Mesodermal cell (in vitro differentiated cells): ENCODE measurements at regions not wholly inside any gene's neighbourhood (a gene's known extent, or its start where the extent isn't known, plus 50 kb on each side); places are given as distances from the start of the nearest gene placed in this dataset.

Experiments
- H3K27ac ChIP-seq: 2 replicates; pipeline ENCODE4 v1.7.0; 2013; ENCODE audit warnings: mild to moderate bottlenecking, low read depth, low read length, moderate library complexity; ENCODE audit not compliant: severe bottlenecking
- H3K36me3 ChIP-seq: 2 replicates; pipeline ENCODE4 v1.7.1; 2013; ENCODE audit warnings: mild to moderate bottlenecking, low read length, moderate library complexity; ENCODE audit not compliant: control insufficient read depth, insufficient read depth
- H3K4me1 ChIP-seq: one replicate; pipeline ENCODE4 v1.7.1; 2013; ENCODE audit warnings: mild to moderate bottlenecking, low read length; ENCODE audit not compliant: insufficient read depth, control insufficient read depth, poor library complexity, severe bottlenecking
- H3K4me3 ChIP-seq: 2 replicates; pipeline ENCODE4 v1.7.0; 2013; ENCODE audit warnings: low read length, control low read depth, mild to moderate bottlenecking; ENCODE audit not compliant: insufficient read depth, poor library complexity, severe bottlenecking; ENCODE audit errors: extremely low read depth
- H3K9me3 ChIP-seq: 2 replicates; pipeline ENCODE4 v1.7.1; 2013; ENCODE audit warnings: mild to moderate bottlenecking, low read length, moderate library complexity; ENCODE audit not compliant: control insufficient read depth
- WGBS, 2 experiments: methylation state at CpG; one replicate each; pipeline ENCODE4 v1.1.5; 2013; ENCODE audit warnings: missing lambda C conversion rate in 2 of 2; ENCODE audit not compliant: insufficient coverage in 2 of 2; 5-methylcytosine and 5-hydroxymethylcytosine counted together

DNA sequence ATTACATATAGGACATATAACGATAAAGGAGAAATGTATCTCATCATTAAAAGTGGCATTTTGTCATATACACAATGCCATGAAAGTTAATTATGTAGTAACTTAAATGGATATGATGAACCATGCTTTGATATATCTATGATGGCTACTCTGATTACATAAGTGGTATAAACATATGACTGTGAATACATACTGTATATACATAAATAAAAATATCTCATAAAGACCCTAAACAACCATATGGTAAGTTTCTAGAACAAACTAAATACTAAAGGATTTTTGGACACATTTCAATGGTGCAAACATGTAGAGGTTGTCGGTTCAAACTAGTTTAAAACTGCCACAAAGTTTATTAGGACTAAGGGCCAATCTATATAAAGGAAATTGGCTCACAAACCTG is 849.6 kb upstream of the INTU start:
- Histone ChIP-seq H3K4me3 (no peak overlapping the region), H3K9me3 (no peaks in the 10 kb centered on the region), H3K27ac (no peak overlapping the region), H3K4me1 (no peaks in the 10 kb centered on the region), H3K36me3 (no peaks in the 10 kb centered on the region)
- WGBS, 2 experiments = no CpG with 5 or more reads among the region's 2 CpGs

DNA sequence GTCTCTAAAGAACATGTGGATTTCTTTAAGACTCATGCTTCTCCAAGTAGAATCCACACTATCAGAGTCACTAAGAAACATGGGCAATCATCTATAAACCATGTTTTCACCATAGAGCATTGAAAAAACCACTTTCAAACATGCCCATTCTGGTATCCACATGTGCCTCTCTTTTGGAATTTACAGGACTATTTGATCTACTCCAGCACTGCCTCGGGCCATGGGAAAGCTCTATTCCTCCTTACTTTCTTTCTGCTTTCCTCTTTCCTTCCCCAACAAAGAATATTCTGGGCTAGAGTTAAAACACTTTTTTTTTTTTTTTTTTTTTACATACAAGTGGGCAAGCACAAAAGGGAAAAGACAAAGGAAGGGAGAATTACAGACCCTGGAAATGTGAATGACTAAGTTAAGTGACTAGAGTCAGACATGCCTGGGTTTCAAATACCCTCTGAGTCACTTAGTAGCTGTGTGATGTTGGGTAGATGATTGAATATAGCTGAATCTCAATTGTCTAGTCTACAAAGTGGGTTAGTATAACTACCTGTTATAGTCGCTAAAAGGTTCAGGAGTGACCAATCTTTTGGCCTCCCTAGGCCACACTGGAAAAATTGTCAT is 847.7 kb upstream of the INTU start:
- Histone ChIP-seq H3K4me3 (no peak overlapping the region), H3K9me3 (no peaks in the 10 kb centered on the region), H3K36me3 (no peaks in the 10 kb centered on the region), H3K27ac (peak overlapping the region; percentile 43), H3K4me1 (no peaks in the 10 kb centered on the region)
- WGBS, 2 experiments = 75% methylated on average over 1 of the region's 2 CpGs; no CpG with 5 or more reads in 1 of the 2 experiments

DNA sequence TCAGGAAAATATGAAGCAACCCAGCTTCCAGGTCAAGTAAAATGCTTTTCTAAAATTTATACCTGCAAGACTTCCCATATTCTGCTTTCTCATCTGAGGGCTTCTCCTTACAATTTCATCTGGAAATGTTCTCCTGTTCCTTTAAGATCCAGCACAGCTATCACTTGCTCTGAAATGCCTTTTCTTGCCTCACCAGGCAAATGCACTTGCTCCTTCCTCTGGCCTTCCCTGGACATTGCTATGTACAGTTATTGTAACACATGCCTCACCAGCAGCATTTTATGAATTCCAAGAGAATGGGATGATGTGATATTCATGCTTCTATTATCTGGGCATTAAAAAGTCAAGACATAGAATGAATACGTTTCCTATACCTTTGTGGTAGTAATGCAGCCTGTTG is 842.1 kb upstream of the INTU start:
- H3K4me3 ChIP-seq = no peak overlapping the region
- 80% methylated on average over 1 of the region's 1 CpG; no CpG with 5 or more reads in 1 of the 2 experiments for WGBS, 2 experiments
- H3K36me3 ChIP-seq = no peaks in the 10 kb centered on the region
- H3K9me3 ChIP-seq = no peaks in the 10 kb centered on the region
- H3K27ac ChIP-seq = no peak overlapping the region
- H3K4me1 ChIP-seq = peaks cover 8% of the 10 kb centered on the region

DNA sequence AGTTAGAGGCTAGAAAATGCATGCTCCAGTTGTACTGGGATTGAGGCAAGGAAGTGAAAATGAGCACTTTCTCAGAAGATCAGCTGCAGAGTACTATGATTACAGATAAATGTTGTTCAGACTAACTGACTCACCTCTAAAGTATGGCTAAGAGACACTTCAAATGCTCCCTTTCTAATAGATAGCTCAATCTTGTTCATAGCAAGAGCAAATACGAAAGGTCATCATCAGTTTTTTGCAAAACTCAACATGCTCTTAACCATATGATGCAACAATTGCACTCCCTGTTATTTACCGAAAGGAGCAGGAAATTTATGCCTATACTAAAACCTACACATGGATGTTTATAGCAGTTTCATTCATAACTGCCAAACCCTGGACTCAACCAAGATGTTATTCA is 838.4 kb upstream of the INTU start:
- Histone ChIP-seq H3K9me3 (no peaks in the 10 kb centered on the region), H3K4me1 (peaks cover 8% of the 10 kb centered on the region), H3K27ac (no peak overlapping the region), H3K36me3 (no peaks in the 10 kb centered on the region), H3K4me3 (no peak overlapping the region)
- 80 to 88% methylated on average over 1 of the region's 2 CpGs for WGBS, 2 experiments

DNA sequence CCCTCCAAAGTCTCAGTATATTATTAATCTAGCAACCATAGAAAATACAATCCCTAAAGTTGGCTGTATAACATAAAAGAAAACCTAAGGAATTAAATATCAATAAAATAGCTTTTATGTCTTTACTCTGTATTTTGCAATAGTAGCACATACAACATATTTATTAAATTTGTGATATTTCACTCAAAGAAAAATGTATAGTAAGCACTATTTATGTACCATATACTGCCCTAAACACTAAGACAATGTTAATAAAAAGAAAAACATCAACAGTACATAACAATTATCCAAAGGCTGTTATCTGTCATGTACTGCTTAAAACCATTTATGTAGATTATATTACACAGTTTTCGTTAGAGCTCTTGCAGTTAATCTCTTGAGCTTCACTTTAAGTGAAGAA is 834.5 kb upstream of the INTU start:
- WGBS, 2 experiments = no CpG with 5 or more reads among the region's 1 CpG

DNA sequence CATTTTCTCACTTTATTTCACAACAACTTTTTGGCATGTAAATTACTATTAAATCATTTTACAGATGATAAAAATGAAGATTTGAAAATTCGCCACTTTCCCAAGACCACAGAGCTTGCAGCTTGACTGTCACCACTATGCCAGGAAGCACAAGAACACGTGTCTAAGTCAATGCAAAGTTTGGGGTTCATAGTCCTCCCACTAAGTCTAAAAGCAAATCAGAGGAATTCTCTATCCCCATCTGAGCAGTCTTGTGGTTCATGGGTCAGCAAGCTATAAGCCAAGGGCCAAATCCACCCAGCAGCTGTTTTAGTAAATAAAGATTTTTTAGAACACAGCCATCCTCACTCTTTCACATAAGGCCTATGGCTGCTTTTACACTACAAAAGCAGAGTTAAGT is 833.3 kb upstream of the INTU start:
- Histone ChIP-seq H3K36me3 (no peaks in the 10 kb centered on the region), H3K4me1 (peaks cover 7% of the 10 kb centered on the region), H3K27ac (no peak overlapping the region), H3K4me3 (no peak overlapping the region), H3K9me3 (no peaks in the 10 kb centered on the region)
- WGBS, 2 experiments = 94% methylated on average over 2 of the region's 2 CpGs; no CpG with 5 or more reads in 1 of the 2 experiments

More for the DNA sequence above, 834.5 kb upstream of the INTU start:
- H3K36me3 ChIP-seq = no peaks in the 10 kb centered on the region
- H3K27ac ChIP-seq = no peak overlapping the region
- H3K4me1 ChIP-seq = peaks cover 13% of the 10 kb centered on the region
- H3K4me3 ChIP-seq = no peak overlapping the region
- H3K9me3 ChIP-seq = no peaks in the 10 kb centered on the region

DNA sequence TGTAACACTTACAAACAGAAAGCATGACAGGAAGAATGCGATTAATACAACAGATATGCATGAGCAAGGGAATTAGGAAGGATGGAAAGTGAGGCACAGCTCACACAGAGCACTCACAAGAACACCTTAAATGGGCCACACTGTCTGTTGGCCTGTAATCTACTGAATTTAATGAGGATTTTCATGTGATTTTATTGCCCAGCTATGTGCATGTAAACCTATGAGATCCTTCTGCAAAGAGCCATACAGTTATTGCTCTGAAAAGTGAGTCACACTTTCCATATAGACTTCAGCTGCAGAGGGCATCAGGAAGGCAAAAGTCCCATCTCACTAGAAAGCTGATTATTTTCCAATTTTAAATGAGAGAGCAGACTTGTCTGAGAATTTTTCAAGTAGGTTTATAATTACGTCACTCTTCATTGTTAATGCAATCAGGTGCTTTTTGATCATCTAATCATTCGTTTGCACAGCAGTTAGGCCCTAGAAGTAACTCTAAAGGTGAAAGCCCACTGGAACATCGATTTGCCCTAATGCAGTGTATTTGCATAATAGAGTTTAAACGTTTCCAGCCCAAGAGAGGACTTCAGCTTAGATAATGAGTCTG is 832.7 kb upstream of the INTU start:
- Histone ChIP-seq H3K27ac (no peak overlapping the region), H3K4me1 (peaks cover 5% of the 10 kb centered on the region)
- WGBS, 2 experiments = 80 to 83% methylated on average over 2 to 3 of the region's 5 CpGs

DNA sequence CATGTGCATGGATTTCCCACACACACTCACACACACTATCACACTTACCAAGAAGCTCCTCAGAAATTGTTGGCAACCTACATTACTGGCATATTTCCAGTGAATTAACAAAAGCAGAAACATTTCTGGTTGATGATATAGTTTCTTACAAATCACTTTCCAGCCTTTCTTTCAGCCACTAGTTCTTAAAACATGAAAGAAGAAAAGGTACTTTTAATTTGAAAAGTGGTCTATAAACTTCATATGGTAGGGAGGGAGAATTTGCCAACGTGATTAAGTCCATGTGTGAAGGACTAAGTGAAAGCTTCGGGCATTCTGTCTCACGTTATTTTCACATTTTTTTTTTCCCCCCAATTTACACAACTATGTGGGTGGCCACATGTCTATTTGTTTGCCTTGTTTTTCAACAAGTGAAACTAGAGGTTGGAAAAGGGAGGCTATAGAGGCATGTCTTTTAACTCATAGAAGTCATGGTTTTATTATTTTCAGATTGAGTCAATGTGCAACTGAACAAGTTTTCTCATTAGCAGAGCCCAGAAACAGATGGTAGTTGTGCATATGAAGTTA is 832.1 kb upstream of the INTU start:
- Histone ChIP-seq H3K27ac (no peak overlapping the region), H3K4me3 (no peak overlapping the region), H3K36me3 (no peaks in the 10 kb centered on the region), H3K4me1 (peaks cover 5% of the 10 kb centered on the region), H3K9me3 (no peaks in the 10 kb centered on the region)
- WGBS, 2 experiments = no CpG with 5 or more reads among the region's 3 CpGs

More for the DNA sequence above, 832.7 kb upstream of the INTU start:
- Histone ChIP-seq H3K4me3 (no peak overlapping the region), H3K36me3 (no peaks in the 10 kb centered on the region), H3K9me3 (no peaks in the 10 kb centered on the region)

DNA sequence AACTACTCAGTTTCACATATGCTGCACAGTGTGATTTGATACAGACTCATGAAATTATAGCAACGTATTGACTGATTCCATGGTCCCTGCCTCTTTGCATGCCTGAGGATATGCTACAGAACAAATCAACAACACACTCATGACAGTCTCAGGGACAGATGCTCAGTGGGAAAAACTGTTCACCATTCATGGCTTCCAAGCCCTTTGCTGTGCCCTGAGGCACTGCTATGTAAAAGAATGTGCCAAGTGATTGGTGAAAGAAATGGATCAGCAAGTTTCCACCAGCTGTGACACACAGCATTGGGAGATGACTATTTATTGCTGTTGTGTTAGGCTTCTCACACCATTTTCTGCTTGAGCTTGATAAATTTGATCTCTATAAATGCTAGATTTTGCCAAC is 825.6 kb upstream of the INTU start:
- H3K36me3 ChIP-seq = no peaks in the 10 kb centered on the region
- H3K4me1 ChIP-seq = no peaks in the 10 kb centered on the region
- no peak overlapping the region for H3K4me3 ChIP-seq
- no peaks in the 10 kb centered on the region for H3K9me3 ChIP-seq
- 86% methylated on average over 1 of the region's 1 CpG; no CpG with 5 or more reads in 1 of the 2 experiments for WGBS, 2 experiments
- H3K27ac ChIP-seq = no peak overlapping the region

DNA sequence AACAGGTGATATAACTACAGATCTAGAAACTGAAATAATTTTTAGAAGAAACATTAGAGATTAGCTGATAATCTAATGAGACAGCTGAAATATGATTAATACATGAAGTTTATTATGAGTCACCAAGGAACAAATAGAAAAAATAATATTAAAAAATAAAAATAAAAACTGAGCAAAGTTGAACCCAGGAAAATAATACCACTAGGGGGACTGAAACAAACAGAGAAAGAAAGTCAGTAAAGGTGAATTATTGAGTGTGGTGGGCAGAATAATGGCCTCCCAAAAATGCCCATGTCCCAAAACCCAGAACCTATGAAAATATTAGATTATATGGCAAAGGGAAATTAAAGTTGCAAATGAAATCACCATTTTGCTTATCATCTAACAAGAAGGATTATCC is 820.7 kb upstream of the INTU start:
- H3K9me3 ChIP-seq = no peaks in the 10 kb centered on the region
- H3K4me1 ChIP-seq = no peaks in the 10 kb centered on the region
- no peak overlapping the region for H3K4me3 ChIP-seq
- H3K27ac ChIP-seq = no peak overlapping the region
- H3K36me3 ChIP-seq = no peaks in the 10 kb centered on the region

DNA sequence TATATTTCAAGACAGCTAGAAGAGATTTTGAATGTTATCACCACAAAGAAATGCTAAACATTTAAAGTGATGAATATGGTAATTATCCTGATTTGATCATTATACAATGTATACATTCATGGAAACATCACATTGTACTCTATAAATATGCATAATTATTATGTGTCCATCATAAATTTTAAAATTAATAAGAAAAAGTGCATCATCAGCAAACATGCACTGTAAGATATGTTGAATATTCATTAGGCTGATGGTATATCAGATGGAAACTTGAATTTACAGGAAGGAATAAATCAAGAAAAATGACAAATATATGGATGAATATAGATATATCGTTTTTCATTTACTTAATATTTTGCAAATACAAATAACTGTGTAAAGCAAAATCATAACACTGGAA is 812.1 kb upstream of the INTU start:
- no CpG with 5 or more reads among the region's 1 CpG for WGBS, 2 experiments
- H3K4me3 ChIP-seq = no peak overlapping the region
- H3K36me3 ChIP-seq = no peaks in the 10 kb centered on the region
- H3K9me3 ChIP-seq = no peaks in the 10 kb centered on the region
- H3K27ac ChIP-seq = no peak overlapping the region
- H3K4me1 ChIP-seq = no peaks in the 10 kb centered on the region
